AG04450 (cell line): ENCODE measurements at regions not wholly inside any gene's neighbourhood (a gene's known extent, or its start where the extent isn't known, plus 50 kb on each side); places are given as distances from the start of the nearest gene placed in this dataset.

Experiments
- CTCF ChIA-PET: fragments of 300-600, 350-600 bp; formaldehyde crosslinking; extraction: SDS; loops from one replicate; lab custom pipeline; 2022; ENCODE audit warnings: antibody characterized with exemption, inconsistent platforms; lab: Charles Lee
- POLR2A ChIA-PET: fragments of 350-600 bp; formaldehyde crosslinking; extraction: SDS; loops from one replicate; lab custom pipeline; 2021; ENCODE audit warnings: antibody characterized with exemption, inconsistent platforms; lab: Yijun Ruan, JAX
- DNase-seq: peaks from one replicate; pipeline ENCODE4 v3.0.0-alpha.2; 2011; ENCODE audit warnings: low read depth, low spot score
- H3K27ac ChIP-seq: one replicate; pipeline ENCODE4 v1.5.1; 2012; ENCODE audit warnings: low read depth, low read length, control low read depth
- H3K27me3 ChIP-seq: one replicate; pipeline ENCODE4 v1.6.0; 2012; ENCODE audit warnings: low read length; ENCODE audit not compliant: control insufficient read depth, insufficient read depth
- H3K4me3 ChIP-seq: 2 replicates; pipeline ENCODE4 v1.5.1; 2011; ENCODE audit warnings: mild to moderate bottlenecking, low read depth, low read length, control low read depth
- H3K9me3 ChIP-seq: 2 replicates; pipeline ENCODE4 v1.5.1; 2012; ENCODE audit warnings: low read length; ENCODE audit not compliant: control insufficient read depth, insufficient read depth
- CTCF ChIP-seq: IDR thresholded peaks from 2 replicates; pipeline ENCODE4 v1.5.1; 2011; ENCODE audit warnings: low read depth, low read length, control low read depth, inconsistent platforms

- CTCF ChIA-PET, result no interaction called here
- H3K4me3 ChIP-seq, result no peak overlapping the region
- no peaks in the 10 kb centered on the region for H3K27me3 ChIP-seq
- H3K27ac ChIP-seq, result no peak overlapping the region
- DNase-seq, result no peak
- POLR2A ChIA-PET, result no interaction called here
- H3K9me3 ChIP-seq, result no peaks in the 10 kb centered on the region
- no peak for TF ChIP-seq CTCF
Observed at GRCh38 chr4:29013341-29013740, 1706.8 kb upstream of the PCDH7 start.

GRCh38 chr4:29014555-29014954 lies 1705.6 kb upstream of the PCDH7 start:
- no peaks in the 10 kb centered on the region for H3K27me3 ChIP-seq
- no peak for TF ChIP-seq CTCF
- H3K9me3 ChIP-seq, result no peaks in the 10 kb centered on the region
- no peak overlapping the region for H3K4me3 ChIP-seq
- CTCF ChIA-PET, result no interaction called here
- H3K27ac ChIP-seq, result no peak overlapping the region
- POLR2A ChIA-PET, result no interaction called here
- no peak for DNase-seq

- CTCF ChIA-PET, result no interaction called here
- Histone ChIP-seq H3K9me3 (no peaks in the 10 kb centered on the region), H3K27me3 (no peaks in the 10 kb centered on the region), H3K4me3 (no peak overlapping the region), H3K27ac (no peak overlapping the region)
- no peak for DNase-seq
- POLR2A ChIA-PET, result no interaction called here
- no peak for TF ChIP-seq CTCF
Observed at GRCh38 chr4:29033703-29034102, 1686.5 kb upstream of the PCDH7 start.

GRCh38 chr4:29037501-29037900 lies 1682.7 kb upstream of the PCDH7 start:
- no peak for DNase-seq
- TF ChIP-seq CTCF, result no peak
- no peak overlapping the region for H3K27ac ChIP-seq
- ChIA-PET CTCF (interaction anchor here (0.6 kb wide), 1 partner anchor 278 kb away, joined by 4 read pairs; no protein-coding TSS in a partner anchor), POLR2A (no interaction called here)
- H3K4me3 ChIP-seq, result no peak overlapping the region
- H3K9me3 ChIP-seq, result no peaks in the 10 kb centered on the region
- H3K27me3 ChIP-seq, result no peaks in the 10 kb centered on the region

GRCh38 chr4:29043411-29043810 lies 1676.8 kb upstream of the PCDH7 start:
- DNase-seq, result no peak
- CTCF ChIA-PET, result no interaction called here
- Histone ChIP-seq H3K27ac (no peak overlapping the region), H3K9me3 (peaks cover 9% of the 10 kb centered on the region), H3K27me3 (no peaks in the 10 kb centered on the region), H3K4me3 (no peak overlapping the region)
- TF ChIP-seq CTCF, result no peak
- POLR2A ChIA-PET, result no interaction called here
